ENCODE measurements at regions not wholly inside any gene's neighbourhood (a gene's known extent, or its start where the extent isn't known, plus 50 kb on each side); places are given as distances from the start of the nearest gene placed in this dataset.

GRCh38 chr6:49025273-49026240 is 437.5 kb downstream of the MMUT start:
- no peak for TF ChIP-seq FOXM1 (IDR thresholded peaks at IDR 0.05; ENCODE audit: low read depth, low read length)
- TF ChIP-seq CTCF (IDR thresholded peaks at IDR 0.05 in 2 of 3, conservative IDR thresholded peaks at IDR 0.05 in 1 of 3; ENCODE audit: control insufficient read depth in 2 of 3, extremely low read depth in 1 of 3, insufficient read depth in 1 of 3, low read depth in 3 of 3, low read length in 3 of 3) = no peak
- TF ChIP-seq RFX5 (IDR thresholded peaks at IDR 0.05; ENCODE audit: low read depth, low read length) = no peak
- no peak for TF ChIP-seq POLR2A (IDR thresholded peaks at IDR 0.05; ENCODE audit: low read depth, low read length)
- TF ChIP-seq CHD1 (IDR thresholded peaks at IDR 0.05; ENCODE audit: low read depth, low read length) = no peak
- no peak for TF ChIP-seq SP1 (IDR thresholded peaks at IDR 0.05; ENCODE audit: low read depth, low read length)
- no peak for TF ChIP-seq ELK1 (IDR thresholded peaks at IDR 0.05; ENCODE audit: low read depth, low read length)
- no peak for TF ChIP-seq TAF1 (IDR thresholded peaks at IDR 0.05; ENCODE audit: borderline replicate concordance, low read depth, low read length)
- TF ChIP-seq ZBED1 (IDR thresholded peaks at IDR 0.05; ENCODE audit: borderline replicate concordance) = no peak

Measured in GM12878 (cell line).